ENCODE measurements at regions not wholly inside any gene's neighbourhood (a gene's known extent, or its start where the extent isn't known, plus 50 kb on each side); places are given as distances from the start of the nearest gene placed in this dataset.

DNA sequence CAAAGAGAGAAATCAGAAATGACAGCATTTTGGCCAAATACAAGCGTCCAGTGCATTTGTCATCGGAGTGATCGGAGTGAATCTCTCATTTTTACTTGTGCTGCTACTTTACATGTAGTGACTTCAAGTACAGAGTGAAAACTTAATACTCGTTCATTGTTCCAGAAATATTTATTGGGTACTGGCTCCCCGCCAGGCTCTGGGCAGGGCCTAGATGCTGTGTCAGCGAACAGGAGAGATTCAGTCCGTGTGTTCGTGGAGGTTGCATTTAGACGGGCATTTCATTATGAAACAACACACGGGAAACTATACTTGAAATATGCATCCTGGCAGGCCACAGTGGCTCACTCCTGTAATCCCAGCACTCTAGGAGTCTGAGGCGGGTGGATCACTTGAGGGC is 727.2 kb upstream of the RBFOX1 start:
- no peak for DNase-seq

DNA sequence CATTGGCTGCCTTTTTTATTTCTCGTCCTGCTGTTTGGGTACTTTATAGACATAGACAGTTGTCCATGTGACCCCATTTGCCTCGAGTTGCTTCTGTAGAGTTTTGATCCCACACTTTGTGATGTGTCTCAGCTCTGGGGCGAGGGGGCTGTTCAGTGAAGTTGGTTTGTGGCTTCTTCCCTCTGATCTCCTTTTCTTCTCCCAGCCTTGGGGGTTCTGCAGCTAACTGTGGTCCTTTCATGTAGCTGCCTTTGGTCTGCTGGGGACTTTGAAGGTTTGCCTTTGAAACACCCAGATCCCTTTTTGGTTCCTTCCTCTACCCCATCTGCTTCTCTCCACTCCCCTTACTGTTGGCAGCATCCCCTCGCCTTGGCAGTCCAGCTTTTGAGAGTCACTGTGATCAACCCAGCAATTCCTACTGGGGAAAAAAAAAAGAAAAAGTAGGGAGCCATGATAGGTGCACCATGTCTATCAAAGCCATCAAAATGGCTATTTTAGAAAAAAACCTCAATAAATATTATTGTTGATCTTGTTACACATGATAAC is 728.8 kb upstream of the RBFOX1 start:
- DNase-seq: no peak

DNA sequence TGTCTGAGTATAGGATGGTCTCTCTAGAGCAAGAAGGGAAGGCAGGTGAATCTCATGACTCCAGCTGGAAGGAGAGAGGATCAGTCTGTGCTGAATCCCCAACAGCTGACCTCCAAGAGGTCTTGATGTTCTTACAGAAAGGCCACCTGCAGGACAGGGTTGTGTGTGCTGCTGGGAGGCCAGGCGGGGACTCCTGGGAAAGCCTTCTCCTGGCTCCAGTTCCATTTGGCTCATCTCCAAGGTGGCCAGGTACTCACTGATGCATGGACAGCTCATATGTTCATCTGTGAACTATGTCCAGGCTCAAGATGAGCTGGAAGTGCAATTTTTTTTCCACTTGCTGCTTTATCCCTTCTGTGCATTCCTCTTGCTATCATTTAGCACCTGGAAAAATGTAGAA is 730.2 kb upstream of the RBFOX1 start:
- no peak for DNase-seq

DNA sequence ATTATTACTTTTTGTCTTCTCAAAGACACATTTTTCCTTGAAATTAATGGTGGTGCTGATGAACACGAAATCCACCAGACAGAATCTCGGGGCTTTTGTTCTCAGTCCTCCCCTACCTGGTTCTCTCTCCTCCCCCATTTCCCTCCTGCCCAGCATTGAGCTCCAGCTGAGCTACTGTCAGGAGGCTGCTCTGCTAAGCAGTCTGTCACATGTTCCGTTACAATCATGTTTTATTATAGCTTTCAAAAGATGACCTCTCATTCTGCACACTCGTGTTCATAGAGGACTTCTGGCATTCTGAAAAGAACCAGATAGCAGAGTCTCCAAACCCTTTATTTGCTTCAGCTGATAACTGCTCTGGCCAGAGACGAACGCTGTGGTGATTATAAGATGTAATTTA is 732.5 kb upstream of the RBFOX1 start:
- DNase-seq: no peak

DNA sequence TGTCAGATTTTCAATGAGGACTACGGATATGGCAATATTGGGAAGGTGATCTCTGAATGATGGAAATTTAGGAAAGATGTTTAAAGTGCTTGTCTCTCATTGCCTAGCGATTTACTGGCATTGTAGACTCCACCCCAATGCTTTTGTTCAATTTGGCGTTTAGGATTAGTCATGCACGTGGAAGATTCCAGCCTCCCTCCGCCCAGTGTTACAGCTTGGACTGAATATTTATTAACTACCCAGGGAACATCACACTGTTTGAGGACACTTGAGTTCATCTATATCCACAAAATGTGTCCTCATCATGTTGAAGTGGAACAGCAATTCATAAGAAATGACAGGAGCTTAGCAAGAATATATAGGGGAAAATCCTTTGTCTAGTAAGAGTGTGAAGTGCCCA is 738.8 kb upstream of the RBFOX1 start:
- DNase-seq: no peak

DNA sequence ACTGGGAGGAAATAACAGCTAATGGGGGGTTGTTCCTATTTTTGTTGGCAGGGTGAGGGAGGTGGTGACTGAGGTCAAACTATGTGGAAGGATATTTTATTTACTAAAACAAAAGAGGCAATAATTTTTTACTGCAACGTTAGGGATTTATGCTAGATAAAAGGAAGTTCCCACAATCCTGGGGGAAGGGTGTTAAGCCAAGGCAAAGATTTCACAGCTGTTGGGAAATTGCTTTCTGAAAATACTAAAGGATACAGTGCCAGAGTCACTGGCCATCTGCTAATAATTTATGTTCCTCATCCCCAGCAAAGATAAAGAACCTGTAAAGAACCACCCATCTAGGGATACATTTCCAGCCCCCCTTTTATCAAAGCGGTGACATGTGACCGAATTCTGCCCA is 756.0 kb upstream of the RBFOX1 start:
- no peak for DNase-seq

DNA sequence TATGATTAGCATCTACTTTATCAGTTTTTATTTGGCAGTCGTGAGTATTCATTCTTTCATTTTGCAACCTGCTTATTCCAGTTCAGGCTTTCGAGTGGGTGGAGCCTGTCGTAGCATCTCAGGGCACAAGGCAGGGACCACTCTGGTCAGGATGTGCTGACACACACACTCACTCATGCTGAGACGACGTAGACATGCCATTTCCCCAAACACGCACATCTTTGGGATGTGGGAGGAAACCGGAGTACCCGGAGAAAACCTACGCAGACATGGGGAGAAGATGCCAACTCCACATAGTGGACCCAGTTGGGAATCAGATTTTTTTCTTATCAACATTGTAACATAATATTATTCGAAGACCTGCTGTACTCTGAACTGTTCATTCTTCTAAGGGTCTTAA is 756.5 kb upstream of the RBFOX1 start:
- no peak for DNase-seq

DNA sequence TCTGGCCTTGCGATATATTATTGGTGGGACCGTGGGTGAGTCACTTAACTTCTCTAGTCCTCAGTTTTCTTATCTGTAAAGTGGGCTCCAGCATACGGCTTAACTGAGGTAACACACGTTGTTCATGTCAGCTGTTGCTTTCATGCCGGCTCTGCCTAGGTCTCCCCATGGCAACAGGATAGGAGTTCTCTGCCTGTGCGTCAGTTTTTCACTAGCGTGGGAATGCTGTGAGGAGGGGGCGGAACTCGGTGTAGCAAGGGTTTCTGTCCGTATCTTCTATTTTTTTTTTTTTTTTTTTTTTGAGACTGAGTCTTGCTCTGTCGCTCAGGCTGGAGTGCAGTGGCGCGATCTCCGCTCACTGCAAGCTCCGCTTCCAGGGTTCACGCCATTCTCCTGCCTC is 758.5 kb upstream of the RBFOX1 start:
- peak in 10 of 56 donors; percentile 1 to 42 (median 16) for DNase-seq

DNA sequence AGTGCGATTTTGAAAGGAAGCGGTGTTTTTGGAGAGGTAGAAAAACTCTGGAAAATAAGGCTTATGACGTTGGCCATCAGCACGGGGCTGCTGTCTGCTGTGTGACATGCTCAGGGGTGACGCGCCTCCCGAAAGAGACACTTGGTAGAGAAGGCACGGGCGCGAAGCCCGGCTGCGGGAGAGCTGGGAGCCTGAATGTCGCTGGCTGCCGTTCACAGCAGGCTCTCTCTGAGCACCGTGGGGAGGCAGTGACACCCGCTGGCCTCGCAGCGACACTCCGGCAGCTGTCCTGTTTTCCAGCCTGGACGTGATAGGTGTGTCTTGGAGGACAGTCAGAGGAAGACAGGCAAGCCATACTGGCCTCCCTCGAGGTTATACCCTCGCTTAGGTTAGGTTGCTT is 759.1 kb upstream of the RBFOX1 start:
- DNase-seq: peak in 53 of 56 donors; percentile 6 to 82 (median 45)

DNA sequence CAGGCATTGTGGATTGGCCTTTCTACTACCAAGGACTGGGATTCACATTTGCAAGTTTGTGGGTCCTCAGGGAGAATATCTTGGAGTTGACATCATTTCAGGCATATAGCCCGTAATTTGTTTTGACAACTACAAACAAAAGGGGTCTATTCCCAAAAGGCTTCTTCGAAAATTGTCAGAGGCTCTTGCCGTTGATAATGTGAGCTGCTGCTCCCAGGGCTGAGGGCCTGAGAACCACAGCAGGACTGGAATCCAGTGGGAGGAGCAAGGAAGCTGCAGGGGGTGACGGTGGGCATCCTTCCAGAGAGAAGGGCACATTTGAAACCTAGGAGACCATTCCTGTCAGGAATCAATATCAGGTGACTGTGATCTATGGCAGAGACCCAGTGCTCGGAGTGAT is 761.6 kb upstream of the RBFOX1 start:
- no peak for DNase-seq

DNA sequence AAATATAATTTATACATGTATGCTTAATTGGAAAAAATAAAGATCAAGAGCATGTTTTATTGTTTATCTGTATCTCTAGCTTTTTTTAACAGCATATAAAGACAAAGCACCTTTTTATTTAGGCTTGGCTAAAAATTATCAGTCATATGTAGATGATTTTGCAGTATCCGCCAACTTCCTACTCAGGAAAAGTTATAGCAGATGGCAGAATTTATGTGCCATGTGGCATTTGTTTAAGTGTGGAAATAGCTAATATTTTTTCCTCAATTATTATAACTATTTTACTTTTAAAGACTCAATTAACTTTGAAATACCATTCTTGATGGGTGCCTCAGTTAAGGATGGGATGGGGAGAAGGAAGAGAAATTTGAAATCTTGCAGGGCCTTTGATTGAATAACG is 762.1 kb upstream of the RBFOX1 start:
- no peak for DNase-seq

DNA sequence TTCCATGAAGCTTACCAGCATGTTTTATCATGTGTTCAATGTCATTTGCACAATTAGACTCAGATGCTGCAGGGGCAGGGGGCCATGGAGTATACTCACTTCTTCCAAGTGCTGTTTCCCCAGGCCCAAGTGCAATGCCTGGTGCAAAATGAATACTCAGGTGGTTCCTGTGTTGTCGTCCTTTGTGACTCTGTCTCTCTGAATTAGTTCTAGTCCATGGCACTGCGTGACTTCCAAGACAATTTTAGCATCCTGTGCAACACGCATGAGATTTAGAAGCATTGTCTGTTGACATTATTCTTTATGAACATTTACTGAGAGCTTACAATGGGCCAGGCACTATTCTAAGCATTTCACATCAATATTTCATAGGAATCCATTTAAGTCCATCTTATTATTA is 769.7 kb upstream of the RBFOX1 start:
- no peak for DNase-seq

DNA sequence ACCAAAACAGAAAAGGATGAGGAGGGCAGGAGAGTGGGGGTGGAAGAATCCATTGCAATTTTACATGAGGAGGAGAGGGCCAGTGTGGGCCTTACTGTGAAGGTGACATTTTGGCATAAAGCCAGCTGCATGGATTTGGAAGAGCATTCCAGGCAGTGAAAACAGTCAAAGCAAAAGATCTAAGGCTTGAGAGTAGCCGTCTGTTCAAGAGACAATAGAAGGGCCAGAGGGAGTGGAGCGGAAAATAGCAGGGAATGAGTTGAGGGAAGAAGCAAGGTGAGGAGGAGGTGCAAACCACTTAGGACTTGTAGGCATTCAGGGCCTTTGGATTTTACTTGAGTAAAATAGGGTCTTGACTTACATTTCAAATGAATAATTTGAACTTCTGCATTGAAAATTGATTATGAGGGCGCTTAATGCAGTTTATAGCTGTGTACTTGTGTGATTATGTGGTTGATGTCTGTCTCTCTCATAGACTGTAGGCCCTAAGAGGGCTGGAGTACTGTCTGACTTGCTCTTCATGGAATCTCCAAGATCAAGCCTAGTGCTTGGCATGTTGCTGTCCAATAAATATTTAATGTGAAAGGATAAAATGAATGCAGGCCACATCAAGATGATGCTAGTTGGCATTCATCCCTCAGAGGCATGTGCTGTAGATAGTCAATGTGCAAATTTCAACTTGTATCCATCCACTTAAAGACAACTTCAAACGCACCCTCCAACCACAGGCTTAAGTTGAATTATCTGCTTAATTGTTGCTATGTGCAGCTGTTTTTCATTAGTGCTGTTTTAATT is 772.1 kb upstream of the RBFOX1 start:
- no peak for DNase-seq

DNA sequence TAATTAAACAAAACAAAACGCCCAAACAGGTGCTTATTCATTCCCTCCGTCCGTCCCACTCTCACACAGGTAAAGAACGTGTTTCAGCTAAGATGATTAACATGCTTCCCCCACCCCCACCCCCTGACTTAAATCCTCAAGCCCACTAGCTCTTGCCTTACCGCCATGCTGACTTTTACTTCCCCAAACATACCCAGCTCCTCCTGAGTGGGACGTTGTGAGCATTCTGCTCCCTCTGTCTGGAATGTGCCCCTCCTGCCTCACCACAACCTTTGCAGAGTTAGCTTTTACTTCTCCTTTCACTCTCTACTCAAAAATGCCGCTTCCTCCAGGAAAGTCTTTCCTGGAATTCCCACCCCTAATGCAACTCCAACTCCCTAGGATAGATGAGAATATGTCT is 774.0 kb upstream of the RBFOX1 start:
- DNase-seq: no peak

DNA sequence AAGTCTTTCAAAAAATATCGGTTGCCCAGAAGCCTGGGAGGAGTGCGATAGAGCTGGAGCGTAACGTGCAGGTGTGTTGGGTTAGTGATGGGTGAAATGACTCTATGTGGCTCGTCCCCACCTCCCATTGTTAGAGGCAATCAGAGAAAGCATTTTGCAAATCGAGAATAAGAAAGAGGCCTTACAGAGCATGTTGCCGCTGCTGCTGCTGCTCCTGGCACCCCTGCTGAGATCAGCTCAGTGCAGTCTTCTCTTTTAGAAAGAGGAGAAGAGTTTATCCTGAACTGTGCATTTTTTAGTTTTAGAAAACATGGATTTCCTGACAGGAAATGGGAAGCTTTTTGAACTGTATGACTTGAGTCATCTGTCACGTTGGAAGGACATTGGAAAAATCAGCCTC is 774.5 kb upstream of the RBFOX1 start:
- peak in 2 of 56 donors; percentile 7 to 12 for DNase-seq

DNA sequence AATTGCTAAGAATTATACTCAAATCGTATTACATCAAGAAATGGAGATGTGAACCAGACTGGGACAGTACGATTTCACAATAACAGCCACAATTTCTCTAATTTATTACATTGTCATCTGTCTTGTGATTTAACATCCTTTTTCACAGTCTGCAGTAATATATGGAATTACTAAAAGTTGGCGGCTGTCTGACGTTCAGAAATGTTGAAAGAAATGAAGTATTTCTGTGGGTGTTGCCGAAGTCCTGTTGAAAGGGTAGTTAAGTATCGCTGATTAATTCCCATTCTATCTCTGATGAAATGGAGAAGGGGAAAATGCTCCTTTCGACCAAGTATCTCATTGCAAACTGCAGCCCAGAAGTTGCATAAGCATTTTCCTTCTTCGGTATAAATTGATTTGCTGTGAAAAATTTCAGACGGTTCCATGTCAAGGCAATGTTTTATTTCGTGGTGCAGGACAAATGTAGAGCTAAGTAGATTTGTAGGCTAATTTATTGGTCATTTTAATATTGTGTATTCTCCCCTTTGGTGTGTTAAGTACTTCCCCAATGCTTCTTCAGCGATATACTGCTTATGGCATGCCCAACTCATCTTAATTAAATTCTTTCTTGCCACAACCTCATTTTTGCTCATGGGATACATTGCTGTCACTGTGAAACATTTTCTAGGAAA is 775.2 kb upstream of the RBFOX1 start:
- DNase-seq: no peak

DNA sequence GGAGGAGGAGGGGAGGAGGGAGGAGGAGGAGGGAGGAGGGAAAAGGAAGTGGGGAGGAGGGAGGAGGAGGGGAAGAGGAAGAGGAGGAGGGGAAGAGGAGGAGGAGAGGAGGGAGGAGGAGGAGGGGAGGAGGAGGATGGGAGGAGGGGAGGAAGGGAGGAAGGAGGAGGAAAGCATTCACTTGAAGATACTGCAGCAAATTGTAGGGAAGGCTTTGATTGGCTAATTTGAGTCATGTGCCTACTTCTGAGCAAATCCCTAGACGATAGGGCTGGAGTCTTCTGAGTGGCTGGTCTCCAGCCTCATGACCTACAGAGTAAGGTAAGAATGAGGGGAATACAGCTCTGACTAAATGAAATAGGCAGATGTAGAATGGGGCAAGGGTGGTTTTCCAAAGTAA is 783.2 kb upstream of the RBFOX1 start:
- no peak for DNase-seq

DNA sequence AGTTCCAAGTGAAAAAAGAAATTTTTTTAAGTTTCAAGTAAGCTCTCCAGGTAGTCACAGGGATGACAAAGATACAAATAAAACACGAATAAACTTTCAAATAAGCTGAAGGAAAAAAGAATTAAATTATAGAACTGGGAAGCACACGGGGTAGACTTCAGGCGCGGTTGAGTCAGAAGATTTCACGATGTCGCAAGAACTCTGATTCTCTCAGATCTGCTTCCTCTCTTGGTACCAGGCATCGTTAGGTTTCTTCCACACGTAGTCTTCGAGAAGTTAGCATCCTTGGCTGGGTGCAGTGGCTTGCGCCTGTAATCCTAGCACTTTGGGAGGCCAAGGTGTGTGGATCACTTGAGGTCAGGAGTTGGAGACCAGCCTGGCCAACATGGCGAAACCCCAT is 784.1 kb upstream of the RBFOX1 start:
- DNase-seq: no peak

DNA sequence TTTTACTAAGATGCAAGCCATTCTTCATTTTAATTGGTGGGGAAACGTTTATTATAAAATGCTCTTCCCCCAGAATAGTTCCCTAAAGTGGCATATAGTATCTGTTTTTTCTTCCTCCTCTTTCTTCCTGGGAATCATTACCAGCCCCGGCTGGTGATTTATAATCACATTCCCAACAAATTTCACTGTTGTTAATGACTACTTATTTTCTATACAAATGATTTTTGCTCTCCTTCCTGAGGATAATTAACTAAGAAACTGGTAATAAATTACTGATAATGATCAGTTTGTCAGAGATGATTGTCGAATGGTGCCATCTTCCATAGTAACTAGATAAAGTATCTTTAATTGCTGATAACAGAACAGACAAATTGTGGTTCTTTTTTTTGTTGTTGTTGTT is 785.5 kb upstream of the RBFOX1 start:
- no peak for DNase-seq

DNA sequence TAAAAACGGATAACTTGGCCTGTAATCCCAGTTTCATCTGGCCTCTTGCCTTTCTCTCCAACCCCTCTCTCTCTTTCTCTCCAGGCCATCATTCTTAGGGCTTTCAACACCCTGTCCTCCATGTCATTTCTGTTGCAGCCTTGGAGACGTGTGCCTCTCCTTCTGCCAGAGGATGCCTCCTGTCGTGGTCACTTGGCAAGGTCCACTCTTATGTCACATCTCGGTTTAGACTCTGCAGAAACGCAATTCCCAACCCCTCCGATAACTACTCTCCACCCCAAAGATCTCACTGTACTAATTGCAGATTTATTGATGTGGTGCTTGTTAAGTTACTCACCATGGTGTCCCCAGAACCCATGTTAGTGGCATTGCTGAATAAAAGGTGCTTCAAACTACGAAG is 787.3 kb upstream of the RBFOX1 start:
- DNase-seq: no peak

DNA sequence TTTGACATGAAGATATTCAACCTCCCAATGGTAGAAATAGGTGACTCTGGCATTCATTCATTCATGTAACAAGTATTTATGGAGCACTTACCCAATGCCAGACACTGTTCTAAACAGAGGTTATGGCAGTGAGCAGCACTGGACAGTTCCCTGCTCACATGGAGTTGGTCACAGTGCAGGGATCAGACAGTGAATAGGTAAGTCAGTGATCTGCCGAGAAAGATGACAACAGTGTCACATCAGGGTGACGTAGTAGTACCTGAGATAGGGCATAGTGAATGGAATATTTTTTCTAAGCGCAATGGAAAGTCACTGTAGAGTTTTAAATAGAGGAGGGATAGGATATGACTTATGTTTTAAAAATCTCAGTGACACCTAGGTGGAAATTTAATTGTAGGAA is 791.4 kb upstream of the RBFOX1 start:
- DNase-seq: no peak

DNA sequence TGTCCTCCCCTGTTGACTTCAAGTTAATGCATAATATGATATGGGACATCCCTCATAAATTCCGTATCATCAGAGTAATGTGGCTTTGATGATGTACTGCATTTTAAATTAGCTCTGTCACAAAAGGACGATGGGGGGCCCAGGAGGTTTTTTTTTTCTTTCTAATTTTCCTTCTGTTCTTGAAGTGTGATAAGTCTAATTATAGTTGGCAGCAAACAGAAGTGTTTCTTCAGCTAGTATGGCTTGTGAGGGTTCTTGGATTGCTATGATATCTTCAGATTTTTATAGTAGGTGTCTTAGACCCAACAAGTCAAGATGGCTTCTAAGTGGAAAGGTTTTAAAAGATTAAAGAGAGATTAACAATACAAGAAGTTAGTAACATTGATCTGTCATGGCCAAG is 796.2 kb upstream of the RBFOX1 start:
- DNase-seq: no peak

DNA sequence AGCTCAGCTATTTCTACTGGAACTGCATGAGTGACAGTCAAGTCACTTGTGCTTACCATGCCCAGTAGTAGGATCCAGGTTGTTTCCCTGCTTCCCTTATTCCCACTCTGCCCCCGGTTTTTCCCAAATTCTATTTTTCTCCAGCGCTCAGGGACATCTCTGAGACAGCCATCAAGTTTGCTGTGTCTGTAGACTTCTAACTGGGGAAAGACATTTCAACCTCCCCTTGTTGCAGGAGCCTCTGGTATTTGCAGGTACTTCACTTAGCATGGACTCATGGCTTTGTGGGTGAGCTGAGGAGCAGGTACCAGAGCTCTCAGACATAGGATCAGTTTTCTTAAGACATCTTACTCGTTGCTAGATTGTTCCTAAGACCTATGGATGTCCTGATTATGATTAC is 801.6 kb upstream of the RBFOX1 start:
- DNase-seq: no peak

All from nucleus accumbens (tissue), 56 donors.